Glutamatergic neuron (in vitro differentiated cells): ENCODE measurements at regions not wholly inside any gene's neighbourhood (a gene's known extent, or its start where the extent isn't known, plus 50 kb on each side); places are given as distances from the start of the nearest gene placed in this dataset.

Experiments used
- DNase-seq: peaks from one replicate; pipeline ENCODE4 v3.0.0; 2022
- H3K27ac Mint-ChIP-seq: one replicate; pipeline ENCODE4 v1.8.0; 2020; ENCODE audit warnings: mild to moderate bottlenecking, mixed read lengths, inconsistent platforms; ENCODE audit not compliant: unreplicated experiment
- H3K27me3 Mint-ChIP-seq: one replicate; pipeline ENCODE4 v1.8.0; 2020; ENCODE audit warnings: mild to moderate bottlenecking, moderate library complexity, mixed read lengths, inconsistent platforms; ENCODE audit not compliant: unreplicated experiment
- H3K36me3 Mint-ChIP-seq: one replicate; pipeline ENCODE4 v1.8.0; 2020; ENCODE audit warnings: mild to moderate bottlenecking, mixed read lengths, inconsistent platforms; ENCODE audit not compliant: unreplicated experiment
- H3K4me1 Mint-ChIP-seq: one replicate; pipeline ENCODE4 v1.8.0; 2020; ENCODE audit warnings: mild to moderate bottlenecking, low read depth, mixed read lengths, inconsistent platforms; ENCODE audit not compliant: unreplicated experiment
- H3K4me3 Mint-ChIP-seq: one replicate; pipeline ENCODE4 v1.8.0; 2020; ENCODE audit warnings: mild to moderate bottlenecking, mixed read lengths, inconsistent platforms; ENCODE audit not compliant: unreplicated experiment
- H3K9me3 Mint-ChIP-seq: one replicate; pipeline ENCODE4 v1.8.0; 2020; ENCODE audit warnings: mild to moderate bottlenecking, moderate library complexity, mixed read lengths, inconsistent platforms; ENCODE audit not compliant: unreplicated experiment
- TF ChIP-seq, protein P1 (sequence below): fragments of 200-600 bp; sonication (generic); IDR thresholded peaks from one replicate; pipeline ENCODE4 v1.5.0; 2021; ENCODE audit not compliant: partially characterized antibody, unreplicated experiment

DNA sequence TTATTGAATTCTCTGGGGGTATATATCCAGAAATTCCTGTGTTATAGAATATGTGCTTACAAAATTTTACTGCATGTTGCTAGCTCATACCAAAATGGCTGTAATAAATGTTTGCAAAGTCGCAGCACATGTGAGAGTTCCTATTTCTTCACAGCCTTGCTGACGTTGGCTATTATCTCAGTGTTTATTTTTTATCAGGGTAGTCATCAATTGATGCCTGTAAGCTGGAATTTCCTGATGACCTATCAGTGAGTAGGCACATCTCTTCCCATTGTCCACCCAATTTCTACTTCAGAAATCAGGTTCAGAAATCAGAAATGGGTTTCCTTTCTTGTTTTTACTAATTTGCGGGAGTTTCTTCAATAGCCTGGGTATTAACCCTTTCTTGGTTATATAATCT lies 268.1 kb upstream of the FZD8 start:
- Mint-ChIP-seq H3K4me3 (no peak overlapping the region), H3K4me1 (peaks cover 6% of the 10 kb centered on the region), H3K27me3 (no peaks in the 10 kb centered on the region), H3K27ac (no peak overlapping the region), H3K36me3 (no peaks in the 10 kb centered on the region), H3K9me3 (peaks cover 5% of the 10 kb centered on the region)
- TF ChIP-seq, protein P1, sequence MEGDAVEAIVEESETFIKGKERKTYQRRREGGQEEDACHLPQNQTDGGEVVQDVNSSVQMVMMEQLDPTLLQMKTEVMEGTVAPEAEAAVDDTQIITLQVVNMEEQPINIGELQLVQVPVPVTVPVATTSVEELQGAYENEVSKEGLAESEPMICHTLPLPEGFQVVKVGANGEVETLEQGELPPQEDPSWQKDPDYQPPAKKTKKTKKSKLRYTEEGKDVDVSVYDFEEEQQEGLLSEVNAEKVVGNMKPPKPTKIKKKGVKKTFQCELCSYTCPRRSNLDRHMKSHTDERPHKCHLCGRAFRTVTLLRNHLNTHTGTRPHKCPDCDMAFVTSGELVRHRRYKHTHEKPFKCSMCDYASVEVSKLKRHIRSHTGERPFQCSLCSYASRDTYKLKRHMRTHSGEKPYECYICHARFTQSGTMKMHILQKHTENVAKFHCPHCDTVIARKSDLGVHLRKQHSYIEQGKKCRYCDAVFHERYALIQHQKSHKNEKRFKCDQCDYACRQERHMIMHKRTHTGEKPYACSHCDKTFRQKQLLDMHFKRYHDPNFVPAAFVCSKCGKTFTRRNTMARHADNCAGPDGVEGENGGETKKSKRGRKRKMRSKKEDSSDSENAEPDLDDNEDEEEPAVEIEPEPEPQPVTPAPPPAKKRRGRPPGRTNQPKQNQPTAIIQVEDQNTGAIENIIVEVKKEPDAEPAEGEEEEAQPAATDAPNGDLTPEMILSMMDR = no peak
- no peak for DNase-seq

DNA sequence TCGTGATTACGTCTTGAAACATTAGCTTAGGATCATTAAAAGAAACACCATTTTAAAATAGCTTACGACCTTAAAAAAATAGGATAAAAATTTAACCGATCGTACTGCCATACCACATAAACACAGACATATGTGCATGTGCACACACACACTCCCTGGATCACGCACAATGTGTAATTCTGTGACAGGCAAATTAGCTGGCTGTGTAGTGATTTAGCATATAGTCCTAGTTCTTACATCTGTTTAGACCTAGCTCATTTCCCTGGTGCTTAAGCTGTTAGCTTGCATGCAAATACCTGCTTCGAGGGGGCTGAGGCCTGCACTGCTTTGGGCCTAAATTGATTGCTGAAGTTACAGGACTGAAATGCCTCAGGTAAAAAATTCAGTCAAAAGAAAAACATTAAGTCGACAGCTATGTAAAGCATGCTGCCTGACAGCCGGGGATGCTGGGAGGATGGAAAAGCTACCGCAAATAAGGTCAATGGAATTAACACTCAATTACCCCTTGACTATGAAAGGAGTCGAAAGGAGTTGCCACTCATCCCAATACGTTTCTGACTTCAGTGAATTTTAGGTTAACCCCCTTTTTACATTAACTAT lies 267.1 kb upstream of the FZD8 start:
- H3K27me3 Mint-ChIP-seq = no peaks in the 10 kb centered on the region
- no peak for DNase-seq
- TF ChIP-seq, protein P1 = no peak
- no peak overlapping the region for H3K27ac Mint-ChIP-seq
- H3K36me3 Mint-ChIP-seq = no peaks in the 10 kb centered on the region
- H3K9me3 Mint-ChIP-seq = peaks cover 5% of the 10 kb centered on the region
- H3K4me3 Mint-ChIP-seq = no peak overlapping the region
- H3K4me1 Mint-ChIP-seq = peaks cover 6% of the 10 kb centered on the region

DNA sequence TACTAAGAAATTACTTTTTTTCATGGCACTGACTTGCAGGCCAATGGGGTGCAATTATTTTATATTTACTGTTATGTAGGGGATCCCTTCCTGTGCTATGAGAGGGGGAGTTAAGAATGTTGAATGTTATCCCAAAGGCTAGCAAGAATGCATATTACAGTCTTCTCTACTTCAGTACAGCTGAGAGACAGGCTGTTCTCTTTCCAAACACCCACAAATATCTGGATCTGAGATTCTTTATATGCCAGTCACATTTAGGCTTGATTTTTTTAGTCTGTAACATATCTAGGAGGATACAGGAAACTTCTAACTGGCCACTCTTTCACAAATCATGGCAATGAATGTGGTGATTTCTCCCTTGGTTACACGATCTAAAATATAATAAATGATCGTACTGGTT lies 266.4 kb upstream of the FZD8 start:
- Mint-ChIP-seq H3K4me3 (no peak overlapping the region), H3K9me3 (peaks cover 5% of the 10 kb centered on the region), H3K27me3 (no peaks in the 10 kb centered on the region), H3K27ac (no peak overlapping the region), H3K36me3 (no peaks in the 10 kb centered on the region), H3K4me1 (peaks cover 6% of the 10 kb centered on the region)
- TF ChIP-seq, protein P1 = no peak
- DNase-seq = no peak

DNA sequence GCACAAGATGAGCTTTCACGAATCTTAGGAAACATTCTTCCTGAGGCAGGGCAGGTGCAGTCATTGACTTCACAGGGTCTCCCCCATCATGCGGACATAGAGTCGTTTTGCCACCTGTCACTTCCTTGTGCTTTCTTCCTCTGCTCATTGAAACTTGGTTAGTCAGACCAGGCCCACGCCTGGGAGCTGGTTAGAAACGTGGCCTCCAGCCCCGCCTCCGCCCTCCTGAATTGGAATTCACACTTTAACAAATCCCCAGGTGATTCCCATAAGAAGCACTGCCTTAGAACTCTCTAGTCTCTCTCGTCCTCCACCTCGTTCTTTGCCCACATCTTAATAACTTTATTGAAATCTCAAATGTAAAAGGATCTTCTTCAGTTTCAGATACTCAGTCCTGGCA lies 265.5 kb upstream of the FZD8 start:
- H3K4me3 Mint-ChIP-seq = no peak overlapping the region
- H3K27ac Mint-ChIP-seq = no peak overlapping the region
- no peaks in the 10 kb centered on the region for H3K27me3 Mint-ChIP-seq
- DNase-seq = no peak
- no peaks in the 10 kb centered on the region for H3K36me3 Mint-ChIP-seq
- TF ChIP-seq, protein P1 = no peak
- peaks cover 5% of the 10 kb centered on the region for H3K9me3 Mint-ChIP-seq
- H3K4me1 Mint-ChIP-seq = peaks cover 5% of the 10 kb centered on the region

DNA sequence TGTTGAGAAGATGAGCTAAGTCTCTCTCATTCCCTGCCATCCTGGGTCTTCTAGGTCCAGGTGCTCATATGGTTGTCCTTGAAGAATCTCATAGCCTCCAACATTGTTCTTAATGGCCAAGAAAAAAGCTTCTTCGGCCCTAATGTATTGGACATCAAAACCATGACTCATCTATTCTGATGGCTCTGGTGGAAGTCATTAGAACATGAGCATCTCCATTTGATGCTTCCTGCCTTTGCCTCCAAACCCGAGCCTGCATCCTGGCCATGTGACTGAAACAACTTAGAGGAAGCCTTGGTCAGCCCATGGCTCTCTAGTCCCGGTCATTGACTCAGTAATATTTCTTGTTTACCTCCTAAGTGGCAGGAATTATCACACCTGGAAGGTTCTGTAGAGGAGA lies 264.1 kb upstream of the FZD8 start:
- DNase-seq = no peak
- no peaks in the 10 kb centered on the region for H3K36me3 Mint-ChIP-seq
- H3K27ac Mint-ChIP-seq = no peak overlapping the region
- TF ChIP-seq, protein P1 = no peak
- peaks cover 4% of the 10 kb centered on the region for H3K4me1 Mint-ChIP-seq
- H3K9me3 Mint-ChIP-seq = peaks cover 5% of the 10 kb centered on the region
- H3K4me3 Mint-ChIP-seq = no peak overlapping the region
- no peaks in the 10 kb centered on the region for H3K27me3 Mint-ChIP-seq
